Smooth muscle cell (in vitro differentiated cells): ENCODE measurements at regions not wholly inside any gene's neighbourhood (a gene's known extent, or its start where the extent isn't known, plus 50 kb on each side); places are given as distances from the start of the nearest gene placed in this dataset.

ENCODE experiments used
- DNase-seq: peaks from one replicate; lab custom pipeline; 2025; ENCODE audit not compliant: unreplicated experiment; lab: John Stamatoyannopoulos, UW
- H2AFZ ChIP-seq: fragments of 200-600 bp; sonication (generic); 2 replicates; pipeline ENCODE4 v1.6.0; 2016; ENCODE audit warnings: antibody characterized with exemption, low read depth, mild to moderate bottlenecking
- H3F3A ChIP-seq: fragments of 200-600 bp; sonication (generic); 2 replicates; pipeline ENCODE4 v1.6.0; 2017; ENCODE audit warnings: antibody characterized with exemption, low read depth
- H3K27ac ChIP-seq: fragments of 200-600 bp; sonication (generic); 2 replicates; pipeline ENCODE4 v1.5.1; 2016; ENCODE audit warnings: low read depth, mild to moderate bottlenecking
- H3K27me3 ChIP-seq: fragments of 200-600 bp; sonication (generic); 2 replicates; pipeline ENCODE4 v1.6.1; 2016; ENCODE audit warnings: low read depth, mild to moderate bottlenecking
- H3K36me3 ChIP-seq: fragments of 200-600 bp; sonication (generic); 2 replicates; pipeline ENCODE4 v1.5.1; 2016; ENCODE audit warnings: low read depth
- H3K4me1 ChIP-seq: fragments of 200-600 bp; sonication (generic); 2 replicates; pipeline ENCODE4 v1.5.1; 2016; ENCODE audit warnings: low read depth
- H3K4me2 ChIP-seq: fragments of 200-600 bp; sonication (generic); 2 replicates; pipeline ENCODE4 v1.6.0; 2016; ENCODE audit warnings: mild to moderate bottlenecking
- H3K4me3 ChIP-seq: fragments of 200-600 bp; sonication (generic); 2 replicates; pipeline ENCODE4 v1.5.1; 2016; ENCODE audit warnings: mild to moderate bottlenecking
- H3K79me2 ChIP-seq: fragments of 200-600 bp; sonication (generic); 2 replicates; pipeline ENCODE4 v1.6.0; 2016; ENCODE audit warnings: low read depth, mild to moderate bottlenecking
- H3K9ac ChIP-seq: fragments of 200-600 bp; sonication (generic); 2 replicates; pipeline ENCODE4 v1.6.0; 2016; ENCODE audit warnings: low read depth
- H3K9me3 ChIP-seq: fragments of 200-600 bp; sonication (generic); replicated peaks from 2 replicates; pipeline ENCODE4 v1.5.1; 2016; ENCODE audit warnings: low read depth
- H4K20me1 ChIP-seq: fragments of 200-600 bp; sonication (generic); 2 replicates; pipeline ENCODE4 v1.6.0; 2016; ENCODE audit warnings: low read depth
- WGBS: methylation state at CpG from one replicate; pipeline ENCODE4 v1.1.7; 2016; ENCODE audit warnings: low lambda C conversion rate; 5-methylcytosine and 5-hydroxymethylcytosine counted together
- TF ChIP-seq, protein P1 (sequence below): fragments of 200-600 bp; sonication (generic); IDR thresholded peaks from 2 replicates; pipeline ENCODE4 v1.5.1; 2017; ENCODE audit warnings: borderline replicate concordance, mild to moderate bottlenecking, antibody characterized with exemption; ENCODE audit not compliant: insufficient read depth, poor library complexity, severe bottlenecking

- TF ChIP-seq, protein P1, sequence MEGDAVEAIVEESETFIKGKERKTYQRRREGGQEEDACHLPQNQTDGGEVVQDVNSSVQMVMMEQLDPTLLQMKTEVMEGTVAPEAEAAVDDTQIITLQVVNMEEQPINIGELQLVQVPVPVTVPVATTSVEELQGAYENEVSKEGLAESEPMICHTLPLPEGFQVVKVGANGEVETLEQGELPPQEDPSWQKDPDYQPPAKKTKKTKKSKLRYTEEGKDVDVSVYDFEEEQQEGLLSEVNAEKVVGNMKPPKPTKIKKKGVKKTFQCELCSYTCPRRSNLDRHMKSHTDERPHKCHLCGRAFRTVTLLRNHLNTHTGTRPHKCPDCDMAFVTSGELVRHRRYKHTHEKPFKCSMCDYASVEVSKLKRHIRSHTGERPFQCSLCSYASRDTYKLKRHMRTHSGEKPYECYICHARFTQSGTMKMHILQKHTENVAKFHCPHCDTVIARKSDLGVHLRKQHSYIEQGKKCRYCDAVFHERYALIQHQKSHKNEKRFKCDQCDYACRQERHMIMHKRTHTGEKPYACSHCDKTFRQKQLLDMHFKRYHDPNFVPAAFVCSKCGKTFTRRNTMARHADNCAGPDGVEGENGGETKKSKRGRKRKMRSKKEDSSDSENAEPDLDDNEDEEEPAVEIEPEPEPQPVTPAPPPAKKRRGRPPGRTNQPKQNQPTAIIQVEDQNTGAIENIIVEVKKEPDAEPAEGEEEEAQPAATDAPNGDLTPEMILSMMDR = no peak
- Histone ChIP-seq H3K9ac (no peak overlapping the region), H3F3A (no peaks in the 10 kb centered on the region), H3K4me1 (no peaks in the 10 kb centered on the region), H3K27ac (no peak overlapping the region), H3K4me2 (no peak overlapping the region), H4K20me1 (no peaks in the 10 kb centered on the region), H3K36me3 (no peaks in the 10 kb centered on the region), H3K4me3 (no peak overlapping the region), H3K9me3 (no peaks in the 10 kb centered on the region), H3K79me2 (no peaks in the 10 kb centered on the region), H2AFZ (peak overlapping the region; percentile 43), H3K27me3 (no peaks in the 10 kb centered on the region)
- no peak for DNase-seq
- 50% methylated on average over 3 of the region's 3 CpGs for WGBS
Observed at GRCh38 chr4:169912996-169913395, 113.2 kb downstream of the MFAP3L start.

DNA sequence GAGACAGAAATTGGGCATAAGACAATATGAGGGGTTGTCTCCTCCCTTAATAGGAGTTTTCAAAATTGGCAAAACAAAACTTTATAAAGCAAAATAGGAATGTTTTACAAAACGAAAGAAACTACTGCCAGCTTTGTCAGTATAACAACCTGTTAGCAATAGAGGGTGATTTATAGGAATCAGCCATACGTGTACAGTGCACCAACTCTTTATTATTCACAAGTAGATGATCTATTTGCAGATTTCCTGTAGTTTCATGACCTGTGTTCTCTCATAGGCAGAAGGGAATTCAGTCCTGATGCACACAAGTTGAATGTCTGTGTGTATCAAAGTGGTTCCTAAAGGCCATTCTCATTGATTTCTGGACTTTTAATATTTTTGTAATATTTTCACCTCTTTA is 116.3 kb downstream of the MFAP3L start:
- no peak overlapping the region for H2AFZ ChIP-seq

GRCh38 chr4:169909479-169909878 is 116.7 kb downstream of the MFAP3L start:
- H3K9me3 ChIP-seq = no peaks in the 10 kb centered on the region
- H3F3A ChIP-seq = no peaks in the 10 kb centered on the region
- H3K4me1 ChIP-seq = no peaks in the 10 kb centered on the region
- H3K4me2 ChIP-seq = no peak overlapping the region
- DNase-seq = no peak
- H3K27me3 ChIP-seq = no peaks in the 10 kb centered on the region
- no peak overlapping the region for H2AFZ ChIP-seq
- H3K79me2 ChIP-seq = no peaks in the 10 kb centered on the region
- no peak overlapping the region for H3K4me3 ChIP-seq
- no peaks in the 10 kb centered on the region for H4K20me1 ChIP-seq
- H3K27ac ChIP-seq = no peak overlapping the region
- no peaks in the 10 kb centered on the region for H3K36me3 ChIP-seq
- H3K9ac ChIP-seq = no peak overlapping the region
- WGBS = 73% methylated on average over 9 of the region's 9 CpGs
- TF ChIP-seq, protein P1 = no peak

More for the DNA sequence above, 116.3 kb downstream of the MFAP3L start:
- TF ChIP-seq, protein P1 = no peak
- Histone ChIP-seq H3K27me3 (no peaks in the 10 kb centered on the region), H4K20me1 (no peaks in the 10 kb centered on the region), H3K36me3 (no peaks in the 10 kb centered on the region), H3K4me3 (no peak overlapping the region), H3K4me2 (no peak overlapping the region), H3K27ac (no peak overlapping the region), H3K79me2 (no peaks in the 10 kb centered on the region), H3K9me3 (no peaks in the 10 kb centered on the region), H3K4me1 (no peaks in the 10 kb centered on the region), H3F3A (no peaks in the 10 kb centered on the region), H3K9ac (no peak overlapping the region)
- no peak for DNase-seq
- WGBS = 90% methylated on average over 2 of the region's 2 CpGs

DNA sequence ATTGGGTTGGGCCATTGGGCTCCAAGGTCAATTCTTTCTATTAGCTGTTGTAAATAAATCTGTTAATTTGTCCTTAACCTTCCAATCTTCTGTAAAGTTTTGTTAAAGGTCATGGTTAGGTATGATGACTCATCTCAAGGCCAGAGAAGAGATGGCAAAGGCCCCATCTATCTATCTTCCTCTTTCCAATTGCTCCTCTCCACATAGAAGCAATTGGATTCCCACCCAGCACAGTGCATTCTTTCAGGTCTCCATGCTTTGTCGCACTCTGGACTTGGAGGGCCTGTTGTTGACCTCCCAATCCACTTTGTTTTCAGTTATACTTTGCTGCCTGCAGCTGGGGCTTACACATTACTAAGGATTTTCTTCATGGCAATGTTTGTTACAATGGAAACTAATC is 118.5 kb downstream of the MFAP3L start:
- Histone ChIP-seq H3K36me3 (no peaks in the 10 kb centered on the region), H3F3A (no peaks in the 10 kb centered on the region), H4K20me1 (no peaks in the 10 kb centered on the region), H3K4me3 (no peak overlapping the region), H3K9ac (no peak overlapping the region), H3K27me3 (no peaks in the 10 kb centered on the region), H3K79me2 (no peaks in the 10 kb centered on the region), H3K9me3 (no peaks in the 10 kb centered on the region), H3K27ac (no peak overlapping the region), H2AFZ (no peak overlapping the region), H3K4me2 (no peak overlapping the region), H3K4me1 (no peaks in the 10 kb centered on the region)
- 100% methylated on average over 1 of the region's 1 CpG for WGBS
- TF ChIP-seq, protein P1 = no peak
- DNase-seq = no peak
